Lower leg skin (tissue), 4 donors: ENCODE measurements at regions not wholly inside any gene's neighbourhood (a gene's known extent, or its start where the extent isn't known, plus 50 kb on each side); places are given as distances from the start of the nearest gene placed in this dataset.

ENCODE experiments used
- DNase-seq, 2 donors: peaks; one replicate each; pipeline ENCODE4 v3.0.0-alpha.2; 2019; ENCODE audit warnings: low spot score in 2 of 2
- H3K4me3 ChIP-seq: fragments of 200-600 bp; sonication (generic); 2 replicates; pipeline ENCODE4 v1.5.1; 2017; ENCODE audit warnings: mild to moderate bottlenecking, low read depth; ENCODE audit not compliant: poor library complexity, severe bottlenecking
- CTCF ChIP-seq, 3 donors: fragments of 450-650 bp; IDR thresholded peaks; one replicate each; pipeline ENCODE4 v1.5.1; 2016; ENCODE audit warnings: antibody characterized with exemption in 3 of 3, mild to moderate bottlenecking in 3 of 3, moderate library complexity in 2 of 3
- POLR2A ChIP-seq, 2 donors: fragments of 450-650 bp; IDR thresholded peaks; one replicate each; pipeline ENCODE4 v1.6.1; 2016 to 2017; ENCODE audit warnings: antibody characterized with exemption in 2 of 2, mild to moderate bottlenecking in 1 of 2, moderate library complexity in 1 of 2
- WGBS, 2 donors: methylation state at CpG; one replicate each; pipeline ENCODE4 v1.1.5; 2018; 5-methylcytosine and 5-hydroxymethylcytosine counted together
- intact Hi-C: fragments of 100-400 bp; cut with DNase I; formaldehyde crosslinking; loops from one replicate; pipeline ENCODE4 v1.15.0; 2023; ENCODE audit warnings: low total_unique reads

- TF ChIP-seq CTCF (IDR thresholded peaks at IDR 0.05) (no peak), POLR2A (IDR thresholded peaks at IDR 0.05) (no peak)
- WGBS, 2 donors, result 84 to 91% methylated on average over 8 of the region's 8 CpGs
- no peak for DNase-seq
- intact Hi-C loops, result no loop called here
- no peak overlapping the region for H3K4me3 ChIP-seq
Observed at GRCh38 chr10:78628976-78629375, 439.8 kb upstream of the ZMIZ1 start.

GRCh38 chr10:78629773-78630172 lies 439.0 kb upstream of the ZMIZ1 start:
- WGBS, 2 donors, result 86 to 89% methylated on average over 11 of the region's 11 CpGs
- no peak for TF ChIP-seq CTCF (IDR thresholded peaks at IDR 0.05)
- TF ChIP-seq POLR2A (IDR thresholded peaks at IDR 0.05), result no peak
- no peak overlapping the region for H3K4me3 ChIP-seq
- intact Hi-C loops, result no loop called here
- DNase-seq, result no peak

- intact Hi-C loops, result no loop called here
- 69 to 76% methylated on average over 12 of the region's 12 CpGs for WGBS, 2 donors
- H3K4me3 ChIP-seq, result no peak overlapping the region
- TF ChIP-seq POLR2A (IDR thresholded peaks at IDR 0.05), result no peak
- no peak for TF ChIP-seq CTCF (IDR thresholded peaks at IDR 0.05)
- DNase-seq, result no peak
Observed at GRCh38 chr10:78630944-78631838, 437.6 kb upstream of the ZMIZ1 start.

- intact Hi-C loops, result no loop called here
- TF ChIP-seq POLR2A (IDR thresholded peaks at IDR 0.05), result no peak
- no peak for TF ChIP-seq CTCF (IDR thresholded peaks at IDR 0.05)
- H3K4me3 ChIP-seq, result no peak overlapping the region
- WGBS, 2 donors, result 40 to 46% methylated on average over 2 of the region's 2 CpGs
- DNase-seq, result no peak
Observed at GRCh38 chr10:78634389-78634815, 434.4 kb upstream of the ZMIZ1 start.

GRCh38 chr10:78634835-78635234 lies 433.9 kb upstream of the ZMIZ1 start:
- DNase-seq, result peak in 1 of 2 donors; percentile 36
- H3K4me3 ChIP-seq, result no peak overlapping the region
- intact Hi-C loops, result no loop called here
- TF ChIP-seq POLR2A (IDR thresholded peaks at IDR 0.05) (no peak), CTCF (IDR thresholded peaks at IDR 0.05) (no peak)
- WGBS, 2 donors, result 22 to 51% methylated on average over 2 of the region's 2 CpGs
